LNCAP (cell line): ENCODE measurements at regions not wholly inside any gene's neighbourhood (a gene's known extent, or its start where the extent isn't known, plus 50 kb on each side); places are given as distances from the start of the nearest gene placed in this dataset.

Experiments used
- TF ChIP-seq, protein P1 (sequence below): fragments of 450-650 bp; IDR thresholded peaks from 2 replicates; pipeline ENCODE4 v1.5.1; 2017; ENCODE audit warnings: mild to moderate bottlenecking

DNA sequence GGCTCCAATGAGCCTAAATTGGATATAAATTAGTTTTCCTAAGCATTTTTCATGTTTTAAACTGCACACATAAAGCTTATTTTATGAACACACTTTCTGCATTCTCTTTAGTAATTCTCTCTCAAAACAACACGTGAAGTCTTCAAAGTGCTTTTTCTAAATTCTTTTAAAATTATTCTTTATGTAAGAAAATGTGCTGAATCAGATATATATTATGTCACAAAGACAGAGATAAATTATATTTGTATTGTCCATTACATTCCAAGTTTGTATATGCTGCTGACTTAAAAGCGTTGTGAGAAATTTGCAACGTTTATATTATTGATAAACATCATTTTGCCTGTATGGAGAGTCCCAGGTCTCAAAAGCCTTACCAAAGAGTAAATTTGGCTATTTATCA is 465.2 kb downstream of the BCAT1 start:
- TF ChIP-seq, protein P1, sequence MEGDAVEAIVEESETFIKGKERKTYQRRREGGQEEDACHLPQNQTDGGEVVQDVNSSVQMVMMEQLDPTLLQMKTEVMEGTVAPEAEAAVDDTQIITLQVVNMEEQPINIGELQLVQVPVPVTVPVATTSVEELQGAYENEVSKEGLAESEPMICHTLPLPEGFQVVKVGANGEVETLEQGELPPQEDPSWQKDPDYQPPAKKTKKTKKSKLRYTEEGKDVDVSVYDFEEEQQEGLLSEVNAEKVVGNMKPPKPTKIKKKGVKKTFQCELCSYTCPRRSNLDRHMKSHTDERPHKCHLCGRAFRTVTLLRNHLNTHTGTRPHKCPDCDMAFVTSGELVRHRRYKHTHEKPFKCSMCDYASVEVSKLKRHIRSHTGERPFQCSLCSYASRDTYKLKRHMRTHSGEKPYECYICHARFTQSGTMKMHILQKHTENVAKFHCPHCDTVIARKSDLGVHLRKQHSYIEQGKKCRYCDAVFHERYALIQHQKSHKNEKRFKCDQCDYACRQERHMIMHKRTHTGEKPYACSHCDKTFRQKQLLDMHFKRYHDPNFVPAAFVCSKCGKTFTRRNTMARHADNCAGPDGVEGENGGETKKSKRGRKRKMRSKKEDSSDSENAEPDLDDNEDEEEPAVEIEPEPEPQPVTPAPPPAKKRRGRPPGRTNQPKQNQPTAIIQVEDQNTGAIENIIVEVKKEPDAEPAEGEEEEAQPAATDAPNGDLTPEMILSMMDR = no peak

DNA sequence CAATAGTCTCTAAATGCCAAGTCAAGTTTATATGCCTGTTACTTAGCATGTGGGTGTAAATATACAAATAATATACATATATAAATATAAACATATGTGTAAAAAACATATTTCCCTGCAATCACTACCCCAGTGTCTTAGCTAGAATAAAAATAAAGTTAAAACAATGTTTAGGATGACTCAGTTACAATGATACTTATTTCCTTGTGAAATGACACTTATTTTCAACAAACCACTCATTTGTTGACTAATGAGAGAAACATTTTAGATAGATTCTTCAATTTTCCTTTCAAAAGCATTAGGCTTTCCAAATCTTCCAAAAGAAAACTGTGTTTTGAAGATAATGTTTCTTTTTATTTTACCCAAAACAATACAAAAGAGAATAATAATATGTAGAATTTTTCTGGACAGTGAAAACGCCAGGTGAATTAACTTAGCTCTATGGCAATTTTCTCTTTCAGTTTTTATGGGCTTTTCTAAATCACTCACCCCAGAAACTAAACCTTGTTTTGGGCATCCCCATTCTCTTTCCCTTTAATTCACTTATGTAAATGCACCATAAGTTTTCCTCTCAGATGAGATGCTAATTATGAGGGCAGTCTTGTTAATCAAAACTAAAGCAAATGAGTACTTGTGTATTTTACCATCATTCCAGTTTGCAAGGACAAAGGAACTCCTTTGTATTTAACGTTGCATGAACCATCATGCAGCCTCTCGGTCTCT is 465.9 kb downstream of the BCAT1 start:
- TF ChIP-seq, protein P1 = no peak

DNA sequence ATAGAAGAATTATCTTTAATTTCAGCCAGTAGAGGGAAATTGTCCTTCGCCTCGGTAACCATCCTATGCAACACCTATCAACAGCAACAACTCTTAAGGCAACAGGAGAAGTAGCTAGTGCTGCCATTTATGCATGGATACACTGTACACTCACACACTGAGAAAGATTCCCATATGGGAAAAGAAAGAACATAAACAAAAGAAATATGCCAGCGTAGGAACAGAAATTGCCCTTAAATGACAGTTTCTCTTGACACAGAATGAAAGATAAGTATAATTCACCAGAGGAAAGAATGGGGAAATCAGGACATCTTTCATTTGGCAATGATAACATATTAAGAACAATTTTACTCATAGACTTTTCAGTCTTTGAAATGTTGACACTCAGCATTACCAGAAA is 466.9 kb downstream of the BCAT1 start:
- TF ChIP-seq, protein P1 = no peak

DNA sequence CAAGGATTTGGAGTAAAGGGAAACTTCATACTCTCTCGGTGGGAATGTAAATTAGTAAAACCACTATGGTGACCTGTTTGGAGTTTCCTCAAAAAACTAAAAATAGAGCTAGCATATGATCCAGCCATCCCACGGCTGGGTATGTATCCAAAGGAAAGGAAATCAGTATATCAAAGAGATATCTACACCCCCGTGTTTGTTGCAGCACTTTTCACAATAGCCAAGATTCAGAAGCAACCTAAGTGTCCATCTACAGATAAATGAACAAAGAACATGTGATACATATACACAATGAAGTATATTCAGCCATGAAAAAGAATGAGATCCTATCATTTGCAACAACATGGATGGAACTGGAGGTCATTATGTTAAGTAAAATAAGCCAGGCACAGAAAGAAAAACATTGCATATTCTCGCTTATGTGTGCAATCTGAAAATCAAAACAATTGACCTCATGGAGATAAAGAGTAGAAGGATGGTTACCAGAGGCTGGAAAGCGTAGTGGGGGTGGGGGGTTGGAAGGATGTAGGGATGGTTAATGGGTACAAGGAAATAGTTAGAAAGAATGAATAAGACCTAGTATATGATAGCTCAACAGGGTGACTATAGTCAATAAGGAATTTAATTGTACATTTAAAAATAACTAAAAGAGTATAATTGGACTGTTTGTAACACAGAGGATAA is 468.0 kb downstream of the BCAT1 start:
- TF ChIP-seq, protein P1 = no peak

DNA sequence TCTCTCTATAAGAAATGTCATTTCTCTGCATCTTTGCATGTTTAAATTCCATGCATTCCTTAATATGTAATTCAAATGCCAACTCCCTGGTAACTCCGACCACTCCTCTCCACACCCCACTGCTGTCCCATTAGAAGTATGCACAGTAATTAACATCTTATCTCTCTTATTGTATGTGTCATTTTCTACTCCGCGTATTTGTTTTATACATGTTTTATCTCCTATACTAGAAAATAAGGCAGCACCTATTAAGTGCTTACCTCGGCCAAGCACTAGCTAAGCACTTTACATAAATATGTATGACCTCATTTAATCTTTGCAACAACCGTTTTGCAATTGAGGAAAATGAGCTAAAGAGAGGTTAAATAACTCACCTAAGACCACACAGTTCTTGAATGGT is 469.8 kb downstream of the BCAT1 start:
- TF ChIP-seq, protein P1 = no peak

DNA sequence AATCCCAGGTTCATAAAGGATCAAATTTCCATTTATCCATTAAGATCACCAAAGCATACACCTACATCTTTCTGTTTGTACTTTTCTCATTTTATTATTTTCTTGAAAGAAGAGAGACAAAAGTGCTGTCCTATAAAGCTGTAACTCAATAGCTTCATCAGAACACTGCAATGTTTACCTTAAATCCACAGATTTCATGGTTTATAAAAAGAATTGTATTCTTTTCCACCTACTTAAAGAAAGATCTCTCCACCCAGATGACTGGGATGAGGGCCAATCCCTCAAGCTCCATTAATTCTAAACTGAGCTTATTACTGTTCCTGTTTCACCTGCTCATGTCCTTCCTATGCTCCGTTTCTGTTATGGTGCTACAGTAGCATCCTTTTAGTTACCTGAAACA is 470.6 kb downstream of the BCAT1 start:
- TF ChIP-seq, protein P1 = no peak

DNA sequence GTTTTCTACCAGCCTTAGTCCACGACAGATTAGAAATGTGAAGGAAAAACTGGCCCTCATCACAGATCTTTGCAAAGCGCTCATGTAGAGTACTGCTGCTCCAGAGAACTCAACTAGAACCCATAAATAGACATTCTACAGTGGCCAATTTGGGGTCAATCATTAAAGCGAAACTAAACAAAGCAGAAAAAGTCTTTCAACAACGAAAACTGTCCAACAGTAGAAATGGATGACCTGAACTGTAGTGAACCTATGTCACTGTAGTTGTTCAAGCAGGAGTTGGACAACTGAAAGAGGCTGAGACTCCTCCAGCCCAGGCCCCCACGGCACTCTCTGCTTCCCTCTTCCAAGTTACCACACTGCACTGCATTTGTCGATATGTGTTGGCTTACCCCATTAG is 472.6 kb downstream of the BCAT1 start:
- TF ChIP-seq, protein P1 = no peak
